GM12878 (cell line): ENCODE measurements at regions not wholly inside any gene's neighbourhood (a gene's known extent, or its start where the extent isn't known, plus 50 kb on each side); places are given as distances from the start of the nearest gene placed in this dataset.
A peak's percentile ranks its signal among the peaks of the same experiment; 100 is the strongest.

Experiments
- ATAC-seq: fragments of 200-7000 bp; cut with Tn5 transposase; 3 replicates; pipeline ENCODE4 v1.9.1; 2020; ENCODE audit warnings: mild to moderate bottlenecking, moderate library complexity
- BruUV-seq: library from RNA; stranded (reverse); fragments of 400-500 nt; replicated peaks from 2 replicates; lab custom pipeline; 2021; lab: Mats Ljungman, UMichigan
- CTCF ChIA-PET: fragments of 300-600 bp; sonication (Branson Sonifier 250); formaldehyde crosslinking; extraction: SDS; loops from one replicate; lab custom pipeline; 2021; ENCODE audit warnings: inconsistent platforms; lab: Yijun Ruan, JAX
- POLR2A ChIA-PET: fragments of 350-600 bp; formaldehyde crosslinking; extraction: SDS; loops from one replicate; lab custom pipeline; 2021; ENCODE audit warnings: inconsistent platforms; lab: Charles Lee
- RAD21 ChIA-PET: fragments of 300-600 bp; sonication (Branson Sonifier 250); formaldehyde crosslinking; loops from one replicate; lab custom pipeline; 2023; ENCODE audit warnings: antibody characterized with exemption; ENCODE audit not compliant: unreplicated experiment; lab: Charles Lee
- SMC1A ChIA-PET: fragments of 300-600 bp; sonication (Branson Sonifier 250); formaldehyde crosslinking; loops from one replicate; lab custom pipeline; 2023; ENCODE audit not compliant: unreplicated experiment, uncharacterized antibody; lab: Charles Lee
- DNase-seq: peaks from one replicate; pipeline ENCODE4 v3.0.0-alpha.2; 2011; ENCODE audit warnings: low read depth, low spot score
- FAIRE-seq: peaks from 3 replicates; lab custom pipeline; 2011; peaks lifted over from hg19 to GRCh38; lab: Jason Lieb, UNC
- H2AFZ ChIP-seq: 2 replicates; pipeline ENCODE4 v1.6.0; 2011; ENCODE audit warnings: low read depth, low read length, control low read depth; ENCODE audit not compliant: control insufficient read depth
- H3K27ac ChIP-seq: 2 replicates; pipeline ENCODE4 v1.5.1; 2011; ENCODE audit warnings: control low read depth; ENCODE audit not compliant: control insufficient read depth, insufficient read depth
- H3K27me3 ChIP-seq, 2 experiments: replicated peaks in 1 of 2; 2 replicates each; pipeline versions ENCODE4 v1.6.0 to v1.6.1; 2011; ENCODE audit warnings: low read length in 1 of 2; ENCODE audit not compliant: control insufficient read depth in 2 of 2, insufficient read depth in 2 of 2
- H3K36me3 ChIP-seq, 2 experiments: 2 replicates each; pipeline ENCODE4 v1.5.1; 2011; ENCODE audit warnings: low read length in 1 of 2; ENCODE audit not compliant: control insufficient read depth in 2 of 2, insufficient read depth in 2 of 2
- H3K4me1 ChIP-seq: 2 replicates; pipeline ENCODE4 v1.6.1; 2011; ENCODE audit warnings: mild to moderate bottlenecking, low read length, moderate library complexity, mixed read lengths; ENCODE audit not compliant: control insufficient read depth, insufficient read depth
- H3K4me2 ChIP-seq: 2 replicates; pipeline ENCODE4 v1.6.0; 2011; ENCODE audit warnings: control low read depth; ENCODE audit not compliant: control insufficient read depth, insufficient read depth
- H3K4me3 ChIP-seq: fragments of 200-600 bp; sonication (generic); 2 replicates; pipeline ENCODE4 v1.5.1; 2016
- H3K79me2 ChIP-seq: 2 replicates; pipeline ENCODE4 v1.6.0; 2011; ENCODE audit warnings: low read length; ENCODE audit not compliant: control insufficient read depth, insufficient read depth
- H3K9ac ChIP-seq: 2 replicates; pipeline ENCODE4 v1.8.0; 2011; ENCODE audit warnings: low read length, control low read depth, mixed read lengths; ENCODE audit not compliant: control insufficient read depth, insufficient read depth
- H3K9me3 ChIP-seq: replicated peaks from 3 replicates; pipeline ENCODE4 v1.5.1; 2011; ENCODE audit warnings: mild to moderate bottlenecking, low read length; ENCODE audit not compliant: control insufficient read depth, insufficient read depth
- H4K20me1 ChIP-seq: 2 replicates; pipeline ENCODE4 v1.6.0; 2011; ENCODE audit not compliant: control insufficient read depth, insufficient read depth
- EGR1 ChIP-seq, 2 experiments: IDR thresholded peaks; 1 replicate in 1 of 2; 2 replicates in 1 of 2; pipeline ENCODE4 v1.6.1; 2011 to 2012; ENCODE audit warnings: low read depth in 2 of 2, low read length in 2 of 2, borderline replicate concordance in 1 of 2, mild to moderate bottlenecking in 1 of 2, moderate library complexity in 1 of 2
- IKZF2 ChIP-seq, 2 experiments: fragments of 450-650 bp; IDR thresholded peaks; 2 replicates each; pipeline ENCODE4 v1.6.1; 2017; ENCODE audit warnings: mild to moderate bottlenecking in 2 of 2, moderate library complexity in 2 of 2
- MYC ChIP-seq: IDR thresholded peaks from 2 replicates; pipeline ENCODE4 v1.6.1; 2011; ENCODE audit warnings: mild to moderate bottlenecking, low read length, moderate library complexity, inconsistent platforms; ENCODE audit not compliant: insufficient read depth, insufficient replicate concordance, insufficient read length, severe bottlenecking
- RB1 ChIP-seq: fragments of 450-650 bp; formaldehyde crosslinking; IDR thresholded peaks from 2 replicates; pipeline ENCODE4 v1.6.1; 2017; ENCODE audit warnings: mild to moderate bottlenecking, borderline replicate concordance
- WGBS: methylation state at CpG from one replicate; pipeline ENCODE4 v1.1.6; 2016; ENCODE audit warnings: low lambda C conversion rate; ENCODE audit not compliant: insufficient replicate concordance, insufficient coverage; ENCODE audit errors: missing lambda C conversion rate; 5-methylcytosine and 5-hydroxymethylcytosine counted together
- in situ Hi-C: fragments of 300-500 bp; cut with MboI; formaldehyde crosslinking; loops from 9 replicates; pipeline ENCODE4 v1.14.3; 2018; ENCODE audit warnings: mixed read lengths
- intact Hi-C: fragments of 100-400 bp; cut with micrococcal nuclease; formaldehyde crosslinking; loops from one replicate; pipeline ENCODE4 v1.14.2; 2022; ENCODE audit not compliant: unreplicated experiment

GRCh38 chr11:123362941-123363340 lies 67.1 kb upstream of the GRAMD1B start (continued):
- peak in 1 of 2 experiments; percentile 27; a peak in 1 of 4 replicates for TF ChIP-seq IKZF2 (IDR thresholded peaks at IDR 0.05)
- TF ChIP-seq, all 136 proteins: peak for 4

- Histone ChIP-seq H3K9ac (no peak overlapping the region), H3K4me2 (peak overlapping the region; percentile 50), H3K4me3 (0 out of 2 replicates have a peak overlapping the region, but pooled peaks have one; percentile 49), H3K27ac (peak overlapping the region; percentile 9; the same call in 1 of the 2 replicates), H3K79me2 (peaks cover 33% of the 10 kb centered on the region), H3K27me3 (no peaks in the 10 kb centered on the region), H3K9me3 (no peaks in the 10 kb centered on the region), H2AFZ (no peak overlapping the region), H4K20me1 (no peaks in the 10 kb centered on the region), H3K36me3 (0 out of 4 replicates have a peak, but pooled peaks cover 0 to under 1% of the 10 kb centered on the region in 2 experiments), H3K4me1 (peaks cover 7% of the 10 kb centered on the region; the same call in 1 of the 2 replicates)
- no peak for FAIRE-seq
- ChIA-PET POLR2A (interaction anchor here (0.5 to 1.4 kb wide), 7 partner anchors 16 to 199 kb away, joined by 3 to 5 read pairs (median 4); no protein-coding TSS in a partner anchor), CTCF (interaction anchor here (0.6 to 6.3 kb wide), 14 partner anchors 9 to 117 kb away, joined by 3 to 51 read pairs (median 4); no protein-coding TSS in a partner anchor), RAD21 (interaction anchor here (0.7 to 7.9 kb wide), 13 partner anchors 9 to 117 kb away, joined by 3 to 67 read pairs (median 5); no protein-coding TSS in a partner anchor), SMC1A (interaction anchor here (0.9 to 8.8 kb wide), 14 partner anchors 9 to 116 kb away, joined by 3 to 60 read pairs (median 6); no protein-coding TSS in a partner anchor)
- DNase-seq: no peak
- intact Hi-C loops (loop anchor here (5.0 kb wide), 1 partner anchor 115 kb away; no protein-coding TSS in a partner anchor), in situ Hi-C loops (no loop called here)
- ATAC-seq: no peak
- no peak for TF ChIP-seq RB1
- BruUV-seq: no TSS peak
These were observed 67.9 kb upstream of the GRAMD1B start for GRCh38 chr11:123362186-123362585.

- Histone ChIP-seq H3K9ac (no peak overlapping the region), H2AFZ (no peak overlapping the region), H3K4me1 (peaks cover 7% of the 10 kb centered on the region; the same call in 1 of the 2 replicates), H3K4me3 (peak overlapping the region; percentile 14), H3K4me2 (peak overlapping the region; percentile 50), H3K36me3 (no peaks in the 10 kb centered on the region), H3K9me3 (no peaks in the 10 kb centered on the region), H3K27ac (no peak overlapping the region), H3K79me2 (peaks cover 33% of the 10 kb centered on the region), H3K27me3 (no peaks in the 10 kb centered on the region), H4K20me1 (no peaks in the 10 kb centered on the region)
- ChIA-PET CTCF (interaction anchor here (0.9 to 6.3 kb wide), 5 partner anchors 11 to 53 kb away, joined by 3 to 51 read pairs (median 4); no protein-coding TSS in a partner anchor), SMC1A (interaction anchor here (1.0 to 8.8 kb wide), 10 partner anchors 8 to 58 kb away, joined by 3 to 60 read pairs (median 6); no protein-coding TSS in a partner anchor), POLR2A (interaction anchor here (1.0 kb wide), 1 partner anchor 20 kb away, joined by 7 read pairs; no protein-coding TSS in a partner anchor), RAD21 (interaction anchor here (1.5 to 7.9 kb wide), 4 partner anchors 46 to 118 kb away, joined by 5 to 67 read pairs (median 7); no protein-coding TSS in a partner anchor)
- in situ Hi-C loops (no loop called here), intact Hi-C loops (loop anchor here (5.0 kb wide), 1 partner anchor 116 kb away; no protein-coding TSS in a partner anchor)
- WGBS: 43% methylated on average over 1 of the region's 1 CpG
- BruUV-seq: no TSS peak
- no peak for FAIRE-seq
- TF ChIP-seq EGR1 (IDR thresholded peaks at IDR 0.05; ENCODE audit: borderline replicate concordance in 1 of 2, low read depth in 2 of 2, low read length in 2 of 2) (no peak), MYC (no peak)
- ATAC-seq: no peak
- DNase-seq: no peak
These were observed 69.0 kb upstream of the GRAMD1B start for GRCh38 chr11:123361110-123361509.
